ENCODE measurements at regions not wholly inside any gene's neighbourhood (a gene's known extent, or its start where the extent isn't known, plus 50 kb on each side); places are given as distances from the start of the nearest gene placed in this dataset.
"Not testable (repeated sequence)": the region's sequence is repeated elsewhere in the genome, so short reads cannot be mapped to it uniquely, and the experiment has no call there.

DNA sequence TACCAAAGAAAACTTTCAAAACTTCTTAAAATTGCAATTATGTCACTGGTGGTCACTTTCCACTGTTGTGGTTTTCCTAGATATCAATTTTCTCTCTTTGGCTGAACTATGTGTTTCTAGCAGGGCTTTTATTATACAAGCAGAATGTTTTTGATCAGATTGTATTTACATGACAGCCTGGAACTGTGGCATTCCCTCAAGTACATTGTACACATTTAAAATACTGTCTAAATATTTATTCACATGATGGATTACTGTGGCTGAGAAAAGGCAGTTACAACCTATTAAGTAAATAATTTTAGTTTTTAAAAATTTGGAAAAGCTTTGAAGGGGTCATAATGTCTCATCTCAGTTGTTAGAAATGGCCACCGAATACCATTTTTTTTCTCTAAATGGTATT, 231.9 kb upstream of the PPP1R3A start:
- in situ Hi-C loops (cut with HindIII; ENCODE audit: low pct_unique_long_range_greater_than_20kb, low sequenced_read_pairs): no loop called here
- no peak for DNase-seq (ENCODE audit: low read depth)

DNA sequence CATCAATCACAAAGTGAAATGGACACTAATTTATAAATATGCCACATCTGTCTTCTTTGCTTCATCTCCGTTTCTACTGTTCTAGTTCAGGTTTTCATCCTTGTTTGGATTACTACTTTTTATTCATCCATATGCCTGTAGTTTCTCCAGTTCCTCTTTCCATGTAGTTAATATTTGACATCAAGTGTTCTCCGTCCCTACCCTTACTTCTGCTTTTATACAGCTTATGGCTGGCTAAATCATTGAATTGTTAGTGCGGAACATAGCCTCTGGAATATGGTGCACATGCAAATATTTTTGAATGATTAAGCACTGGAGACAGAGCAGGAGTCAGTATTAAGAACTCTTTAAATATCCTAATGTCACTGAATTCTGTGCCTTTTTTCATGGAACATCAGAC, 230.0 kb upstream of the PPP1R3A start:
- in situ Hi-C loops (cut with HindIII; ENCODE audit: low pct_unique_long_range_greater_than_20kb, low sequenced_read_pairs): no loop called here
- DNase-seq (ENCODE audit: low read depth): peak; percentile 38

DNA sequence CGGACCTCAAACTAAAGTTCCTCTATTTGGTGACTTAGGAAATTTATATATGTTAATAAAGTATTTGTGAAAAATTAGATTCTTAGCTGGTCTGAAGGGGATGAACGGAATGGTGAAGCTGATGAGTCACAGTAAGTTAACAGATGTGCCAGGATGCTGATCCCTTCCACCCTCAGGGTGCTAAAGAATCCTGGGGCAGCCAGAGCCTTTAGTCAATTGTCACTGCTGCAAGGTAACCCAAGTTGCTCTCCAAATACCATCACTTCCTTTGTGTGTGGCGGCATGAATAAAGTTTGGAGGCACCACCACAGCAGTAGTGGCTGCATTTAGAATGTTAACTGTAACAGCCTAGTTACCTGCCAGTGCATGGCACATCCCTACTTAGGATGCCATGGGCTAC, 222.6 kb upstream of the PPP1R3A start:
- in situ Hi-C loops (cut with HindIII; ENCODE audit: low pct_unique_long_range_greater_than_20kb, low sequenced_read_pairs): no loop called here
- DNase-seq (ENCODE audit: low read depth): no peak

DNA sequence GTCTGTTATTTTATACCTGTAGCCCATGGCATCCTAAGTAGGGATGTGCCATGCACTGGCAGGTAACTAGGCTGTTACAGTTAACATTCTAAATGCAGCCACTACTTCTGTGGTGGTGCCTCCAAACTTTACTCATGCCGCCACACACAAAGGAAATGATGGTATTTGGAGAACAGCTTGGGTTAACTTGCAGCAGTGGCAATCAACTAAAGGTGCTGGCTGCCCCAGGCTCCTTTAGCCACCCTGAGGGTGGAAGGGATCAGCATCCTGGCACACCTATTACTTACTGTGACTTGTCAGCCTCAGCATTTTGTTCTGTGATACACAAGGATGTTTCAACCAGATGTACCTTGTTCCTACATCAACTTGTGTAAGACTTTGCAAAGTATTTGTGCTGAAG, 221.8 kb upstream of the PPP1R3A start:
- in situ Hi-C loops (cut with HindIII; ENCODE audit: low pct_unique_long_range_greater_than_20kb, low sequenced_read_pairs): no loop called here
- DNase-seq (ENCODE audit: low read depth): no peak

DNA sequence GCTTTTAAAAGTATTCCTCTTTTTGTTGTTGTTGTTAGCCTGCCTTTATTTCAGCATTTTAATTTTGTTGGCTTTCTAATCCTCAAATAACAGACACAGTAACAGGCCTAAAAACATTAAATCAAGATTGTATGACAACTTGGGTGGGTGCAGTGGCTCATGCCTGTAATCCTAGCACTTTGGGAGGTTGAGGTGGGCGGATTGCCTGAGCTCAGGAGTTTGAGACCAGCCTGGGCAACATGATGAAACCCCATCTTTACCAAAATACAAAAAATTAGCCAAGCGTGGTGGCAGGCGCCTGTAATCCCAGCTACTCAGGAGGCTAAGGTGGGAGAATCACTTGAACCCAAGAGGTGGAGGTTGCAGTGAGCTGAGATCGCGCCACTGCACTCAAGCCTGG, 220.9 kb upstream of the PPP1R3A start:
- in situ Hi-C loops (cut with HindIII; ENCODE audit: low pct_unique_long_range_greater_than_20kb, low sequenced_read_pairs); DNase-seq (ENCODE audit: low read depth): not testable (repeated sequence)

DNA sequence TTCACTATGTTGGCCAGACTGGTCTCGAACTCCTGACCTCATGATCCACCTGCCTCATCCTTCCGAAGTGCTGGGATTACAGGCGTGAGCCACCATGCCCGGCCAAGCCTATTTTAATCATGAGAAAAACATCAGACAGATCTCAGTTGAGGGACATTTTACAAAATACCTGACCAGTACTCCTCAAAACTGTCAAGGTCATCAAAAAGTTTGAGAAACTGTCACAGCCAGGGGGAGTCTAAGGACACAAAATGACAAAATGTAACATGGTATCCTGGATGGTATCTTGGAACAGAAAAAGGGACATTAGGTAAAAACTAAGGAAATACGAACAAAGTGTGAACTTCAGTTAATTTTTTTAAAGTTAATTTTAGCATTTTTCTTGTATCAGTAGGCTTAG, 219.8 kb upstream of the PPP1R3A start:
- in situ Hi-C loops (cut with HindIII; ENCODE audit: low pct_unique_long_range_greater_than_20kb, low sequenced_read_pairs): no loop called here
- DNase-seq (ENCODE audit: low read depth): no peak

DNA sequence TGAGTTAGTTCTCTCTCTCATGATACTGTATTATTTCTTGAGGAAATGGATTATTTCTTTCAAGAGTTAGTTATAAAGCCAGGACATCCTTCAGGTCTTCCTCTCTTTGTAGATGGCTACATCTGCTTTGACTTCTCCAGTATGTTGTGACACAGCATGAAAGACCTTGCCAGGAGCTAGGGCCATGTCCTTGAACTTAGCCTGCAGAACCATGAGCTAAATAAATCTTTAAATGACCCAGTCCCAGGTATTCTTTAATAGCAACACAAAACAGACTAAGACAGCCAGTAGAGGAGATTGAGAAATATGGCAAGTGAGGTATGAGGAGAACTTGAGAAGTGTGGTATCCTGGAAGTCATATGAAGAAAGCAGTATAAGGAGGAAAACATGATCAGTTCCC, 214.9 kb upstream of the PPP1R3A start:
- DNase-seq (ENCODE audit: low read depth): no peak
- in situ Hi-C loops (cut with HindIII; ENCODE audit: low pct_unique_long_range_greater_than_20kb, low sequenced_read_pairs): no loop called here

DNA sequence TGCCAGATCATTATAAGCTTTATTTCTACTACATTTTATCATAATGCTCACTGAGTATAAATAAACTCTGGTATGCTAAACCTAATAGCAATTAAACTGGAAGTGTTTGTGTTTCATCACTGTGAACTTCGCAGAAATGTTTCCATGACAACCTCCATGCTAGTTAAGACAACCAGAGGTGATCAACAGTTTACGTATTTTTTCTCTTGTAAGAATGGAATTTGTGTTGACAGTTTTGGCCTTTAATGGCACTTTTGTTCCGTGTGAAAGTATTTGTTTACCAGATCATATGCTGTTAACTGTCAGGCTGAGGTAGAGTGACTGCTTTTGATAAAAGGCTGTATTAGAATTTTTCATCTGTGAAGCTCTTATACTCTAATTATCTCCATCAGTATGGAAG, 212.1 kb upstream of the PPP1R3A start:
- DNase-seq (ENCODE audit: low read depth): no peak
- in situ Hi-C loops (cut with HindIII; ENCODE audit: low pct_unique_long_range_greater_than_20kb, low sequenced_read_pairs): no loop called here

DNA sequence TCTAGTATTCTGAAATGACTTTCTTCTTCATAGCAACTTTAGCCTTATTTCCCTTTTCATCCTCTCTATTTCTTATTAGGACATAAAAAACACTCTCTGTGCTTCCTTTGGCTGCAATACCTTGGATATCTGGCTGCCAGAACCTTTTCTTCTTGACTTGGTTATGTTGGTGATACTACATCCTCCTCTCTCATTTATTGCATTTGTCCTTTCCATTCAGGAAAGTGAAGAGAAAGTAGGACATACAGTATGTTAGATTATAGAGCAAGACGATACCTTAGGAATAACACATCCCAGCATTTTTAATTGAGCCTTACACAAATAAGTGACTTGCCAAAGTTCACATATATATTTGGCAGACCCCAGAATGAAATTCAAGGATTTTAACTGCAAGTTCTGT, 210.1 kb upstream of the PPP1R3A start:
- in situ Hi-C loops (cut with HindIII; ENCODE audit: low pct_unique_long_range_greater_than_20kb, low sequenced_read_pairs): no loop called here
- no peak for DNase-seq (ENCODE audit: low read depth)

DNA sequence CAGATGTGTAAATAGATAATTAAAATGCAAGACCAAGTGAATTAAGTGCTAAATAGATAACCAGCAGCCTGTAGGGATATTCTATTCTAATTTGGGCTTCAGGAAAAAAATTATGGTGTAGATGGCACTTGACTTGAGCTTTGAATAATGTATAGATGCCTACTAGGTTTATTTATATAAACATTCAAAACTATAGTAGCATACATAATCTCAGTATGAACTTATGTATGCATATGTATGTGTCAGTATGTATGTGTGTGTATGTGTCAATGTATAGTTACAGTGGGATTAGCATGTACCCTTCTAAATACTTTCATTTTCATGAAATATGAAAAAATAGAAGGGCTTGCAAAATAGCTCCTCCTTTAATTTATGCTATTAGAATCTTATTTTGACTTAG, 207.3 kb upstream of the PPP1R3A start:
- in situ Hi-C loops (cut with HindIII; ENCODE audit: low pct_unique_long_range_greater_than_20kb, low sequenced_read_pairs): no loop called here
- DNase-seq (ENCODE audit: low read depth): no peak

DNA sequence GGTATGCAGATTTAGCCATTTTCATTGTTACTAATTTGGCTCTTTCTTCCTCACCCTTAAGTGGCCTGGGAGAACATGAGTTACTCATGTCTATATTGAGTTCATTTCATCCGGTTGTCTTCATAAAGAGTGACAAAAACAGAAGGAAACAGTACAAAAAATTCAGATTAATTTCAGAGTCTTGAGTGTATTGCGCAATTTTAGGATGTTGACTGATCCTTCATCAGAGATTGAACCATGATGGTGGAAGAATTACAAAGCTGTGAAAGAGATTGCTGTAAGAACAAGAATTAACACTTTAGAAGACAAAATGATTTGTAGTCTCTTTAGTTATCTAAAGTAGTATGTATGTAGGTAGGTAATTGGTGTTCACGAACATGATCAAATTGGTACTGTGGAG, 194.0 kb upstream of the PPP1R3A start:
- in situ Hi-C loops (cut with HindIII; ENCODE audit: low pct_unique_long_range_greater_than_20kb, low sequenced_read_pairs): no loop called here
- DNase-seq (ENCODE audit: low read depth): no peak

DNA sequence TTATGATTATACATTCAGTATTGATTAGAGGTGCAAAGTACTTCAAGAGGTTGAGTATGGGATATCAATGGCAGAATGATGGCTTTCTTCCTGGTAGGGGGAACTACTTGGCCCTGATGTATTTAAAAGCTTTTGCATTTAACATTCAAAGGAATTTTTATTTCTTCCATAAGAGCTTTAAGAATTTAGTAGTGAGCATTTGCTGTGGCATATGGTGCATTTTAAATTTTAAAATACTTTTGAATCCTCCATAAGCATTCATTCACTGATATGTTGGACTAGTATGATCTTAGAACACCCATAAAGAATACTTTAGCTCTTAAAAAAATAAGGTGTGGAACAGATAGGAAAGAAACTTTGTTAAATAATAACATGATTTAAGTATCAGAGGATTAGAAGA, 191.9 kb upstream of the PPP1R3A start:
- in situ Hi-C loops (cut with HindIII; ENCODE audit: low pct_unique_long_range_greater_than_20kb, low sequenced_read_pairs): no loop called here
- DNase-seq (ENCODE audit: low read depth): no peak

DNA sequence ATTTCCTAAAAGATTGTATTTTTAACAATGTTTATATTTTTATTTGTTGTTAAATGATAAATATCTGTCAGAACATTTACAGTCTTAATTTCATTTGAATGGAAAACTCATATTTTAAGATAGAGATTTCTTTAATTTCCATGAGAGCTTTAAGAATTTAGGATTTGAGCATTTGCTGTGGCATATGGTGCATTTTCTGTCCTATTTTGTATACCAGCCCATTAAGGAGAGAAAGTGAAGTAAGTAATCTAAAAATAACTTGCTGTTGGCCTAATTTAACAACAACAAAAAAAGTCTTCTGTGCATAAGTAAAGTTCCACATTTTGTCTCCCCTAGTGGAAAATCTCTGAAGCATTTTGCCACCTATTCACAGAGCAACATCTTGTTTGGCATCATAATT, 190.9 kb upstream of the PPP1R3A start:
- in situ Hi-C loops (cut with HindIII; ENCODE audit: low pct_unique_long_range_greater_than_20kb, low sequenced_read_pairs): no loop called here
- no peak for DNase-seq (ENCODE audit: low read depth)

DNA sequence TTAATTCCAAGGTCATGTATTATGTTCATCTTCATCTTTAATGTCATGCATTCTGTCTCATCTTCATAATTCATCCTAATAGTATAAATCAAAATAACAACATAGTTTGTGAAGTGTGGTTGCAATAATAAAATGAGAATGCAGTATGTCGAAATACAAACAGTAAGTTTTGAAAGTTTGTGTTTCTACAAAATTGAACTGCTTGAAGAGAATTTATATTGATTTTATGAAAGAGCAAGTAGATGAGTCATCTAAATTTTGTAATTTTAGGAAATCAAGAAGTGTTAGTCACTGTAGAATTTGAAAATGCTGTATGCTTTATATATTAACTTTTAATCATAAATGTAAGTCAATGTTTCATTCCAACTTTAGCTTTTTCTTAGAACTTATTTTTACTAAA, 190.5 kb upstream of the PPP1R3A start:
- DNase-seq (ENCODE audit: low read depth): no peak
- in situ Hi-C loops (cut with HindIII; ENCODE audit: low pct_unique_long_range_greater_than_20kb, low sequenced_read_pairs): no loop called here

DNA sequence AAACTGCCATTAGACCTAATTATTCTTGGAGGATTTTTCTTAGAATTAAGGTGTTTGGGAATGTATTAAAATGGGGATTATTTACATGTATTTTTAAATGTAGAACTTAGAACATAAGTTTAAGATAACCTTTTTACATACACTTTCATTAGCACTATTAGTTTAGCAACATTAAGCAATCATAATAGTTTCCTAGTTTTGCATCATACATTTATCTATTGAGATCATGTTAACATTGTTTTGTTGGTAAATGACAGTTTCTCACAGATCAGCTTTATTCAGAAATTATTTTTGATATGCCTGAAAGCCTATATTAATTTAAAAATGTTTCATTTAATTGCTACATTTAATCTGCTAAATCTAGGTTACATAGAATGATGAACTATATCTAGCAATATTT, 189.7 kb upstream of the PPP1R3A start:
- in situ Hi-C loops (cut with HindIII; ENCODE audit: low pct_unique_long_range_greater_than_20kb, low sequenced_read_pairs): no loop called here
- no peak for DNase-seq (ENCODE audit: low read depth)

DNA sequence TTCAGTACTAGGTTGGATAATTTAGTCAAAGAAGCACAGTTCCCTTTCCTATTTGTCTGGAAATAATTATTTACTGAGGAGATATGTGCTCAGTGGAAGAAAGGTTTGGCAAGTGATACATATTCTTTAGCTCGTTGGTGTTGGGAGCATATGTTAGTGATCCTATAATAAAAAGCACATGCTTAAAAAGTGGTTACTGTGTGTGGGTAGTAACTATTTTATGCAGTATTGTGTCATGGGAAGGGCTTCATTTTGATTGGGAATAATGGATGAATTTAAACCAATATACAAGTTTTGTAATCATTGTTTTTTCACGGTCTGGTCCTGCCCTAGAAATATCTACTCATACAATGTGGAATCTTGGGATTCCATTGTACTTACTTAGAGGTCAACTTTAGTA, 188.7 kb upstream of the PPP1R3A start:
- DNase-seq (ENCODE audit: low read depth): no peak
- in situ Hi-C loops (cut with HindIII; ENCODE audit: low pct_unique_long_range_greater_than_20kb, low sequenced_read_pairs): no loop called here

DNA sequence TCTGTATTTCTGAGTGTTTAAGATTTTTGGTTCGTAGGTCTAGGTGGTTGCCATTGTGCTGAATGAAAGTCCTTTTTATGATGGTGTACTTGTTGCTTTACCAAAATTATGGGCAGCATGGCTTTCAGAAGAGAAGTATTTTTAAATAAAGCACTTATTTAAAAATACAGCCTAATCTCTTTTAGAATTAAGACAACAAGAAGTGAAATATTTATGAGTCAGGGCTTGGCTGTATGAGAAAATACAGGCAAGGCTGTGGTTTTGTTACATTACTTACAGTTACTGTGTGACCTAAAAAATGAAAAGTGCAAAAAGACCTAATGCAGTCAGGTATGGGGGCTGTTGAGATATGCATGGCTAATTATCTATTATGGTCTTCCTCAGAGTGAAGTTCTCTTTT, 185.2 kb upstream of the PPP1R3A start:
- no peak for DNase-seq (ENCODE audit: low read depth)
- in situ Hi-C loops (cut with HindIII; ENCODE audit: low pct_unique_long_range_greater_than_20kb, low sequenced_read_pairs): no loop called here

DNA sequence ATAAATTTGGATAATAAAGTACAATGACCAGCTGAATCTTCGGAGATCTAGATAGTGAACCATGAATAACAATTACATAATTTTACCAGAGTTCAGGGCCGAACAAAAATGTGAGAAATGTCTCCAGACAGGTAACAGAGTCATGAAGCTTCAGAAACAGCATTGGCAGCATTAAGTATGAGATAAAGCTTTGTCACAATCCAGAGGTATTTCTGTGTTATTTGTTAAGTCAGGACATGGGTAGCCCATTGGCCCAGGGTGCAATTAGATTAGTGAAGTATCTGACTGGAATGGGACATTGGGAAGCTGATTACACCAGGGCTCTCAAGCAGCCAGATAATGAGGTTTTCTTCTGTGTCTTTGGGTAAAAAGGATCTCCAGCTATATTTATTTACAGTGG, 184.2 kb upstream of the PPP1R3A start:
- in situ Hi-C loops (cut with HindIII; ENCODE audit: low pct_unique_long_range_greater_than_20kb, low sequenced_read_pairs): no loop called here
- no peak for DNase-seq (ENCODE audit: low read depth)

DNA sequence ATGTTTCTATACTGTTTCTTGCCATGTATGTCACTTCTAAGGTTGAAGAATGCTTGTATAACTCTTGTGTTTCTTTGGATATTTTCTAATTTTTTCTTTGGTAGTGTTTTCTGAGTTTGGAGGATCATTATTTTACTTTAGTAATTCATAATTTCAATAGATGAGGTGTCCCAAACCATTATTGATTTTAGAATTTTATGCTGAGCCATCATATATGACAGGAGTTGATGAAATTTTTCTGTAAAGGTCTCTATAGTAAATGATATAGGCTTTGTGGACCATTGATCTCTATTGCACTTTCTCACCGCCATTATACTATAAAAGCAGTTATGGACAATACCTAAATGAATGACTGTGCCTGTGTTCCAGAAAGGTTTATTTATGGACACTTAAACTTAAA, 183.3 kb upstream of the PPP1R3A start:
- in situ Hi-C loops (cut with HindIII; ENCODE audit: low pct_unique_long_range_greater_than_20kb, low sequenced_read_pairs): no loop called here
- no peak for DNase-seq (ENCODE audit: low read depth)

DNA sequence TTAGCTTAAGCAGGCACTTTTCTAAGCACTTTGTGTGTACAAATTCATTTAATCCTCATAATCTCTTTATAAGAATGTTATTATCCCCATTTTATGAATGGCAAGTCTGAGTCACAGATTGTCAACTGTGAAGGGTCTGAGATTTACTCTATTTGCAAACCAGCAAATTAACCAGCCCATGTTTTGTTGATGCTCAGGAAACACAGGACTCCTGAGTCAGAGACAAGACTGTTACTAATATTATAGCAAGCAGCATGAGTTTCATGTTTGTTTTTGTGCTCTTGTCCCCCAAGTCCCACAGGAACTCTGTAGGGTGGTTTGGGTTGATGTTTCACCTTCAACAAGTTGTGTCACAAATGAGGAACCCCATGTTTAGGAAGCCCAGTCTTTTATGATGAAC, 182.0 kb upstream of the PPP1R3A start:
- in situ Hi-C loops (cut with HindIII; ENCODE audit: low pct_unique_long_range_greater_than_20kb, low sequenced_read_pairs): no loop called here

DNA sequence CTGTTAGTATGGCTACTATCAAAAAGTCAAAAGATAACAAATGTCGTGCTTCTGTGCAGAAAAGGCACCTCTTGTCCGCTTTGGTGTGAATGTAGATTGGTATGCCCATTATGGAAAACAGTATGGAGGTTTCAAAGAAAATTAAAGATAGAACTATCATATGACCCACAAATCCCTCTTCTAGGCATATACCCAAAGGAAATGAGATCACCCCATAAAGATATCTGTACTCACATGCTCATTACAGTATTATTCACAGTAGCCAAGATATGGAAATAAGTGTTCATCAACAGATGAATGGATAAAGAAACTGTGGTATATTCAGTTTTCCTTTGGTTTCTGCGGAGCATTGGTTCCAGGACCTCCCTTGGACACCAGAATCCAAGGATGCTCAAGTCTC, 180.5 kb upstream of the PPP1R3A start:
- in situ Hi-C loops (cut with HindIII; ENCODE audit: low pct_unique_long_range_greater_than_20kb, low sequenced_read_pairs): no loop called here
- no peak for DNase-seq (ENCODE audit: low read depth)

More for the DNA sequence above, 182.0 kb upstream of the PPP1R3A start:
- no peak for DNase-seq (ENCODE audit: low read depth)
